ENCODE measurements at regions not wholly inside any gene's neighbourhood (a gene's known extent, or its start where the extent isn't known, plus 50 kb on each side); places are given as distances from the start of the nearest gene placed in this dataset.

- no peak for DNase-seq (ENCODE audit: low read depth, low spot score)
These were observed 460.1 kb upstream of the SLIT2 start for GRCh38 chr4:19791422-19792123.

- no peak for DNase-seq (ENCODE audit: low read depth, low spot score)
These were observed 465.1 kb upstream of the SLIT2 start for GRCh38 chr4:19786616-19787015.

- no peak for DNase-seq (ENCODE audit: low read depth, low spot score)
These were observed 468.0 kb upstream of the SLIT2 start for GRCh38 chr4:19783667-19784223.

GRCh38 chr4:19780871-19781270, 470.8 kb upstream of the SLIT2 start:
- no peak for DNase-seq (ENCODE audit: low read depth, low spot score)

- DNase-seq (ENCODE audit: low read depth, low spot score), result no peak
These were observed 474.8 kb upstream of the SLIT2 start for GRCh38 chr4:19776929-19777328.

GRCh38 chr4:19776021-19776459, 475.7 kb upstream of the SLIT2 start:
- no peak for DNase-seq (ENCODE audit: low read depth, low spot score)

GRCh38 chr4:19774690-19775256, 476.9 kb upstream of the SLIT2 start:
- DNase-seq (ENCODE audit: low read depth, low spot score), result no peak

- DNase-seq (ENCODE audit: low read depth, low spot score), result no peak
These were observed 479.1 kb upstream of the SLIT2 start for GRCh38 chr4:19772581-19772980.

- DNase-seq (ENCODE audit: low read depth, low spot score), result no peak
These were observed 495.0 kb upstream of the SLIT2 start for GRCh38 chr4:19756661-19757060.

GRCh38 chr4:19752599-19752998, 499.1 kb upstream of the SLIT2 start:
- DNase-seq (ENCODE audit: low read depth, low spot score), result no peak

- no peak for DNase-seq (ENCODE audit: low read depth, low spot score)
These were observed 502.9 kb upstream of the SLIT2 start for GRCh38 chr4:19748519-19749479.

GRCh38 chr4:19746377-19746776, 505.3 kb upstream of the SLIT2 start:
- no peak for DNase-seq (ENCODE audit: low read depth, low spot score)

- DNase-seq (ENCODE audit: low read depth, low spot score), result no peak
These were observed 508.5 kb upstream of the SLIT2 start for GRCh38 chr4:19743115-19743638.

- no peak for DNase-seq (ENCODE audit: low read depth, low spot score)
These were observed 512.5 kb upstream of the SLIT2 start for GRCh38 chr4:19739101-19739651.

GRCh38 chr4:19736968-19737756, 514.5 kb upstream of the SLIT2 start:
- DNase-seq (ENCODE audit: low read depth, low spot score), result no peak

GRCh38 chr4:19735012-19735411, 516.7 kb upstream of the SLIT2 start:
- DNase-seq (ENCODE audit: low read depth, low spot score), result no peak

- DNase-seq (ENCODE audit: low read depth, low spot score), result no peak
These were observed 521.6 kb upstream of the SLIT2 start for GRCh38 chr4:19729886-19730651.

GRCh38 chr4:19728773-19729172, 522.9 kb upstream of the SLIT2 start:
- DNase-seq (ENCODE audit: low read depth, low spot score), result no peak

GRCh38 chr4:19727141-19727540, 524.6 kb upstream of the SLIT2 start:
- no peak for DNase-seq (ENCODE audit: low read depth, low spot score)

- DNase-seq (ENCODE audit: low read depth, low spot score), result no peak
These were observed 526.6 kb upstream of the SLIT2 start for GRCh38 chr4:19725130-19725529.
